ENCODE measurements at regions not wholly inside any gene's neighbourhood (a gene's known extent, or its start where the extent isn't known, plus 50 kb on each side); places are given as distances from the start of the nearest gene placed in this dataset.
A peak's percentile ranks its signal among the peaks of the same experiment; 100 is the strongest.

- H3K27ac ChIP-seq (ENCODE audit: low read depth, low read length): peak overlapping the region; percentile 45
- no peak overlapping the region for H3K4me3 ChIP-seq (ENCODE audit: insufficient read depth, low read length)
- peak; percentile 88 for DNase-seq (ENCODE audit: insufficient read length, low spot score, missing footprints)
- no peak overlapping the region for H2AFZ ChIP-seq (ENCODE audit: low read length)
- H3K36me3 ChIP-seq (ENCODE audit: insufficient read depth, low read length): no peaks in the 10 kb centered on the region
- H3K27me3 ChIP-seq (ENCODE audit: insufficient read depth, low read length): no peaks in the 10 kb centered on the region
- H3K4me2 ChIP-seq (ENCODE audit: insufficient read depth, low read length): peak overlapping the region; percentile 5
- peaks cover 46% of the 10 kb centered on the region for H3K4me1 ChIP-seq (ENCODE audit: insufficient read depth, low read length)
- no peaks in the 10 kb centered on the region for H3K79me2 ChIP-seq (ENCODE audit: insufficient read depth, low read length)
- no peaks in the 10 kb centered on the region for H3K9me3 ChIP-seq (ENCODE audit: low read depth, low read length)
- no peaks in the 10 kb centered on the region for H4K20me1 ChIP-seq (ENCODE audit: insufficient read depth, low read length)
- no peak for TF ChIP-seq CTCF (IDR thresholded peaks at IDR 0.05; ENCODE audit: extremely low read depth, low read depth, low read length)
Observed at GRCh38 chr7:131629217-131629882, 72.9 kb upstream of the PODXL start.

GRCh38 chr7:131628634-131629033 is 72.2 kb upstream of the PODXL start:
- Histone ChIP-seq H3K4me1 (ENCODE audit: insufficient read depth, low read length) (peaks cover 40% of the 10 kb centered on the region), H3K9me3 (ENCODE audit: low read depth, low read length) (no peaks in the 10 kb centered on the region), H3K27me3 (ENCODE audit: insufficient read depth, low read length) (no peaks in the 10 kb centered on the region), H3K79me2 (ENCODE audit: insufficient read depth, low read length) (no peaks in the 10 kb centered on the region), H3K36me3 (ENCODE audit: insufficient read depth, low read length) (no peaks in the 10 kb centered on the region), H3K4me2 (ENCODE audit: insufficient read depth, low read length) (no peak overlapping the region), H3K27ac (ENCODE audit: low read depth, low read length) (peak overlapping the region; percentile 33), H2AFZ (ENCODE audit: low read length) (peak overlapping the region; percentile 41), H4K20me1 (ENCODE audit: insufficient read depth, low read length) (no peaks in the 10 kb centered on the region), H3K4me3 (ENCODE audit: insufficient read depth, low read length) (no peak overlapping the region)
- no peak for TF ChIP-seq CTCF (IDR thresholded peaks at IDR 0.05; ENCODE audit: extremely low read depth, low read depth, low read length)
- DNase-seq (ENCODE audit: insufficient read length, low spot score, missing footprints): no peak

- Histone ChIP-seq H3K4me2 (ENCODE audit: insufficient read depth, low read length) (no peak overlapping the region), H3K27ac (ENCODE audit: low read depth, low read length) (no peak overlapping the region), H3K27me3 (ENCODE audit: insufficient read depth, low read length) (no peaks in the 10 kb centered on the region), H3K9me3 (ENCODE audit: low read depth, low read length) (no peaks in the 10 kb centered on the region), H3K4me1 (ENCODE audit: insufficient read depth, low read length) (peaks cover 33% of the 10 kb centered on the region), H2AFZ (ENCODE audit: low read length) (no peak overlapping the region), H3K36me3 (ENCODE audit: insufficient read depth, low read length) (no peaks in the 10 kb centered on the region), H4K20me1 (ENCODE audit: insufficient read depth, low read length) (no peaks in the 10 kb centered on the region), H3K79me2 (ENCODE audit: insufficient read depth, low read length) (no peaks in the 10 kb centered on the region), H3K4me3 (ENCODE audit: insufficient read depth, low read length) (no peak overlapping the region)
- DNase-seq (ENCODE audit: insufficient read length, low spot score, missing footprints): no peak
- no peak for TF ChIP-seq CTCF (IDR thresholded peaks at IDR 0.05; ENCODE audit: extremely low read depth, low read depth, low read length)
Observed at GRCh38 chr7:131627735-131628190, 71.3 kb upstream of the PODXL start.

GRCh38 chr7:131626643-131627042 is 70.2 kb upstream of the PODXL start:
- Histone ChIP-seq H3K4me1 (ENCODE audit: insufficient read depth, low read length) (peaks cover 33% of the 10 kb centered on the region), H2AFZ (ENCODE audit: low read length) (no peak overlapping the region), H4K20me1 (ENCODE audit: insufficient read depth, low read length) (no peaks in the 10 kb centered on the region), H3K4me3 (ENCODE audit: insufficient read depth, low read length) (no peak overlapping the region), H3K36me3 (ENCODE audit: insufficient read depth, low read length) (no peaks in the 10 kb centered on the region), H3K9me3 (ENCODE audit: low read depth, low read length) (no peaks in the 10 kb centered on the region), H3K4me2 (ENCODE audit: insufficient read depth, low read length) (no peak overlapping the region), H3K27ac (ENCODE audit: low read depth, low read length) (no peak overlapping the region), H3K79me2 (ENCODE audit: insufficient read depth, low read length) (no peaks in the 10 kb centered on the region), H3K27me3 (ENCODE audit: insufficient read depth, low read length) (no peaks in the 10 kb centered on the region)
- no peak for TF ChIP-seq CTCF (IDR thresholded peaks at IDR 0.05; ENCODE audit: extremely low read depth, low read depth, low read length)
- no peak for DNase-seq (ENCODE audit: insufficient read length, low spot score, missing footprints)

All from osteoblast (primary cell).